ENCODE measurements at regions not wholly inside any gene's neighbourhood (a gene's known extent, or its start where the extent isn't known, plus 50 kb on each side); places are given as distances from the start of the nearest gene placed in this dataset.

GRCh38 chr2:239791526-239792404 is 233.4 kb downstream of the NDUFA10 start:
- ATAC-seq = no peak
- Mint-ChIP-seq H3K27ac (no peak overlapping the region), H3K4me1 (no peaks in the 10 kb centered on the region), H3K27me3 (peaks cover under 1% of the 10 kb centered on the region), H3K36me3 (ENCODE audit: low read depth) (no peaks in the 10 kb centered on the region), H3K9me3 (no peaks in the 10 kb centered on the region), H3K4me3 (no peak overlapping the region)
- DNase-seq = no peak

GRCh38 chr2:239790721-239791120 is 234.4 kb downstream of the NDUFA10 start:
- Mint-ChIP-seq H3K36me3 (ENCODE audit: low read depth) (peaks cover under 1% of the 10 kb centered on the region), H3K4me1 (no peaks in the 10 kb centered on the region)
- DNase-seq = no peak

GRCh38 chr2:239790313-239790712 is 234.8 kb downstream of the NDUFA10 start:
- H3K4me3 Mint-ChIP-seq = no peak overlapping the region
- no peaks in the 10 kb centered on the region for H3K4me1 Mint-ChIP-seq
- no peak overlapping the region for H3K27ac Mint-ChIP-seq
- no peaks in the 10 kb centered on the region for H3K27me3 Mint-ChIP-seq
- H3K9me3 Mint-ChIP-seq = peaks cover 6% of the 10 kb centered on the region
- DNase-seq = no peak
- peaks cover 1% of the 10 kb centered on the region for H3K36me3 Mint-ChIP-seq (ENCODE audit: low read depth)
- ATAC-seq = no peak

More at GRCh38 chr2:239790721-239791120, 234.4 kb downstream of the NDUFA10 start:
- peaks cover 4% of the 10 kb centered on the region for H3K9me3 Mint-ChIP-seq
- no peak overlapping the region for H3K4me3 Mint-ChIP-seq
- no peak overlapping the region for H3K27ac Mint-ChIP-seq
- no peaks in the 10 kb centered on the region for H3K27me3 Mint-ChIP-seq
- ATAC-seq = no peak

- Mint-ChIP-seq H3K9me3 (peaks cover 12% of the 10 kb centered on the region), H3K36me3 (ENCODE audit: low read depth) (peaks cover 1% of the 10 kb centered on the region), H3K27me3 (no peaks in the 10 kb centered on the region), H3K4me3 (no peak overlapping the region), H3K4me1 (no peaks in the 10 kb centered on the region), H3K27ac (no peak overlapping the region)
- DNase-seq (no peak), ATAC-seq (no peak)
Measured at GRCh38 chr2:239789711-239790110, 235.4 kb downstream of the NDUFA10 start.

- H3K27me3 Mint-ChIP-seq = no peaks in the 10 kb centered on the region
- DNase-seq (no peak), ATAC-seq (no peak)
- peaks cover 12% of the 10 kb centered on the region for H3K9me3 Mint-ChIP-seq
- peaks cover 1% of the 10 kb centered on the region for H3K36me3 Mint-ChIP-seq (ENCODE audit: low read depth)
- no peak overlapping the region for H3K27ac Mint-ChIP-seq
- H3K4me3 Mint-ChIP-seq = no peak overlapping the region
- no peaks in the 10 kb centered on the region for H3K4me1 Mint-ChIP-seq
Measured at GRCh38 chr2:239788576-239789098, 236.5 kb downstream of the NDUFA10 start.

- Mint-ChIP-seq H3K27me3 (no peaks in the 10 kb centered on the region), H3K4me1 (no peaks in the 10 kb centered on the region), H3K9me3 (peaks cover 12% of the 10 kb centered on the region), H3K27ac (no peak overlapping the region), H3K36me3 (ENCODE audit: low read depth) (peaks cover 1% of the 10 kb centered on the region), H3K4me3 (no peak overlapping the region)
- ATAC-seq (no peak), DNase-seq (no peak)
Measured at GRCh38 chr2:239787538-239788050, 237.5 kb downstream of the NDUFA10 start.

- ATAC-seq = no peak
- no peak for DNase-seq
- Mint-ChIP-seq H3K4me3 (no peak overlapping the region), H3K4me1 (no peaks in the 10 kb centered on the region), H3K9me3 (peaks cover 12% of the 10 kb centered on the region), H3K27ac (no peak overlapping the region), H3K27me3 (no peaks in the 10 kb centered on the region), H3K36me3 (ENCODE audit: low read depth) (peaks cover 1% of the 10 kb centered on the region)
Measured at GRCh38 chr2:239786791-239787190, 238.4 kb downstream of the NDUFA10 start.

GRCh38 chr2:239781454-239781853 is 243.7 kb downstream of the NDUFA10 start:
- H3K9me3 Mint-ChIP-seq = peaks cover 12% of the 10 kb centered on the region
- no peaks in the 10 kb centered on the region for H3K4me1 Mint-ChIP-seq
- H3K36me3 Mint-ChIP-seq (ENCODE audit: low read depth) = peaks cover 1% of the 10 kb centered on the region
- H3K27me3 Mint-ChIP-seq = peaks cover 3% of the 10 kb centered on the region
- H3K4me3 Mint-ChIP-seq = no peak overlapping the region
- H3K27ac Mint-ChIP-seq = no peak overlapping the region
- ATAC-seq (no peak), DNase-seq (no peak)

- Mint-ChIP-seq H3K4me3 (no peak overlapping the region), H3K27me3 (peaks cover 3% of the 10 kb centered on the region)
Measured at GRCh38 chr2:239780236-239780994, 244.7 kb downstream of the NDUFA10 start.

GRCh38 chr2:239779584-239779983 is 245.6 kb downstream of the NDUFA10 start:
- no peak overlapping the region for H3K4me3 Mint-ChIP-seq
- ATAC-seq = no peak
- H3K27ac Mint-ChIP-seq = no peak overlapping the region
- DNase-seq = no peak
- H3K27me3 Mint-ChIP-seq = peaks cover 3% of the 10 kb centered on the region
- H3K4me1 Mint-ChIP-seq = no peaks in the 10 kb centered on the region
- no peaks in the 10 kb centered on the region for H3K36me3 Mint-ChIP-seq (ENCODE audit: low read depth)
- no peaks in the 10 kb centered on the region for H3K9me3 Mint-ChIP-seq

More at GRCh38 chr2:239780236-239780994, 244.7 kb downstream of the NDUFA10 start:
- no peaks in the 10 kb centered on the region for H3K4me1 Mint-ChIP-seq
- no peaks in the 10 kb centered on the region for H3K36me3 Mint-ChIP-seq (ENCODE audit: low read depth)
- no peak overlapping the region for H3K27ac Mint-ChIP-seq
- DNase-seq = no peak
- ATAC-seq = no peak
- H3K9me3 Mint-ChIP-seq = peaks cover 6% of the 10 kb centered on the region

- no peak overlapping the region for H3K27ac Mint-ChIP-seq
- H3K4me3 Mint-ChIP-seq = no peak overlapping the region
- DNase-seq = no peak
- H3K9me3 Mint-ChIP-seq = no peaks in the 10 kb centered on the region
- H3K27me3 Mint-ChIP-seq = peaks cover 3% of the 10 kb centered on the region
- no peaks in the 10 kb centered on the region for H3K36me3 Mint-ChIP-seq (ENCODE audit: low read depth)
- H3K4me1 Mint-ChIP-seq = no peaks in the 10 kb centered on the region
- peak; percentile 20 for ATAC-seq
Measured at GRCh38 chr2:239778861-239779558, 246.1 kb downstream of the NDUFA10 start.

- no peaks in the 10 kb centered on the region for H3K36me3 Mint-ChIP-seq (ENCODE audit: low read depth)
- no peak for DNase-seq
- H3K27me3 Mint-ChIP-seq = peaks cover 3% of the 10 kb centered on the region
- H3K9me3 Mint-ChIP-seq = no peaks in the 10 kb centered on the region
- ATAC-seq = no peak
- no peak overlapping the region for H3K27ac Mint-ChIP-seq
- H3K4me1 Mint-ChIP-seq = no peaks in the 10 kb centered on the region
- no peak overlapping the region for H3K4me3 Mint-ChIP-seq
Measured at GRCh38 chr2:239778042-239778851, 246.9 kb downstream of the NDUFA10 start.

GRCh38 chr2:239777219-239777618 is 247.9 kb downstream of the NDUFA10 start:
- DNase-seq (no peak), ATAC-seq (no peak)
- Mint-ChIP-seq H3K9me3 (no peaks in the 10 kb centered on the region), H3K4me1 (no peaks in the 10 kb centered on the region), H3K27ac (no peak overlapping the region), H3K27me3 (peaks cover 3% of the 10 kb centered on the region), H3K4me3 (no peak overlapping the region), H3K36me3 (ENCODE audit: low read depth) (no peaks in the 10 kb centered on the region)

All from activated naive CD8-positive, alpha-beta T cell treated with anti-CD3 and anti-CD28 coated beads, Interleukin-2, amount 50 U/mL, for 24 hours (primary cell).